ENCODE measurements at regions not wholly inside any gene's neighbourhood (a gene's known extent, or its start where the extent isn't known, plus 50 kb on each side); places are given as distances from the start of the nearest gene placed in this dataset.

DNA sequence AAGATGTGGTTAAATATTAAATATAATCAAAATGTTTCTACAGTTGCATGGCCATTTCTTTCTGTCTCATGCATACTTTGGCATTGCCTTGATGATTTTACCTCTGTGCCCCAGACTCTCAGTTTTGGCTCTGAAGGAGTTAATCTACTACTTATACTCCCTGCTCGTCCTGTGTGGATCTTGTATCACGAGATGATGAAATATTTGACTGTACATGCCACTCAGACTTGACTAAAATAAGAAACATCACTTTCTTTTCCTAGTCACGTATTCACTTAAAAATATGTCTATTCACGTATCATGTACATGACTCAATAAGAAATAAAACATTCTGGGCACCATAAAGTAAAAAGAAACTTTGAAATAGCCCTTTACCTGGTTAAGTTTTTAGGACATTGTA lies 397.7 kb downstream of the RFPL4B start:
- DNase-seq: no peak

DNA sequence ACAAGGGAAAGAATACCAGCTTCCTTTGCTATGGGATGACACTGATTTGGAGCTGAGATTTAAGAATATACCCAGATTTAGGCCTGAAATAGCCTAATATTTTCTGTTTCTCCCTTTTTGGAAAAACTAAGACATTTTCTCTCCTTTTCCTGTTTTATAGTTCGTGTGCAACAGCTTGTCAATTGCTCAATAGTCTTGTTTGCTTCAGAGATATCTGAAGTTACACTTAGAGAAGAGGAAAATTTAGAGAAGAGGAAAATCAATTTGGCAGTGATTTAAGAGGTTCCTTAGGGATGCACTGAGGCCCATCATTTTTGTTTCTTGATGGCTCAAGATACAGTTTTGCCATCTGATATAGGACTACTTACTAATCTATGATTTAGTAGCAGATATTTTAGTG lies 398.6 kb downstream of the RFPL4B start:
- DNase-seq: no peak

- DNase-seq: no peak
Measured at GRCh38 chr6:112749673-112750072, 402.5 kb downstream of the RFPL4B start.

- no peak for DNase-seq
Measured at GRCh38 chr6:112752305-112752704, 405.2 kb downstream of the RFPL4B start.

- DNase-seq: no peak
Measured at GRCh38 chr6:112752791-112753190, 405.7 kb downstream of the RFPL4B start.

DNA sequence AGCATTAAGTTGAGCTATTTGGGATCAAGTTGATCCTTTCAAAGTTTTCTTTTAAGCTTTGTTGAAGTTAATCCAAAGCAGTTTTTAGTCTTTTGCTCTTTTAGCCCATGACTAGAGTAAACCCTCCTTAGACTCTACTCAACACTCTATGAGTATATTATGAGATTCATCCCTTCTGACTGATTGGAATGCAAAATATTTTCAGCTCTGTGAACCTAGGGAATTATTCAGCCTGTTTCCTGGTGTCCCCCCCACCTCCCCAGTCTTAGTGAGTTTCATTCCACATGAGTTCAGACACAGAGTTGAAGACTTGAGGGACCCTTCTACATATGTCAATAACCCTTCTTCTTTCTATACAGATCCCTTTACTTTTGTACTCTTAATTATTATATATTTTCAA lies 413.7 kb downstream of the RFPL4B start:
- DNase-seq: peak; percentile 4

- DNase-seq: no peak
Measured at GRCh38 chr6:112761740-112762139, 414.6 kb downstream of the RFPL4B start.

DNA sequence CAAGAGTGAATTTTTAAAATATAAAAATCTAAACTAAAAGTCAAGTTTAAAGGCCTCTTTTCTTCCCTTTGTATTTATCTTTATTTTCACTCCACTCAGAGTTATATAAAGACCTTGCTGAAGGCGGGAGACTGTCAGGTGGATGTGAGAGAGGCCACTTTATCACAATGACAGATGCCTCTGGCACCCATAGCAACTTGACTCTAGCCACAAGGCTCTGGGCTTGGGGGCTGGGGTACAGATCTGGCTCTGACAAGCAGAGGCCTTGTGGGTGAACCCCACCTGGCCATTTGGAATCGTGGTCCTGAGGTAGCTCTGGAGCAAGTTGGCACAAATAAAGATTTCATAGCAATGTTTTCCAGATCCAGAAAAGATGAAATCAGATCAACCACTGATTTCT lies 417.2 kb downstream of the RFPL4B start:
- DNase-seq: no peak

GRCh38 chr6:112770308-112770707 lies 423.2 kb downstream of the RFPL4B start:
- no peak for DNase-seq

- no peak for DNase-seq
Measured at GRCh38 chr6:112773187-112773586, 426.1 kb downstream of the RFPL4B start.

GRCh38 chr6:112774319-112774718 lies 427.2 kb downstream of the RFPL4B start:
- DNase-seq: no peak

DNA sequence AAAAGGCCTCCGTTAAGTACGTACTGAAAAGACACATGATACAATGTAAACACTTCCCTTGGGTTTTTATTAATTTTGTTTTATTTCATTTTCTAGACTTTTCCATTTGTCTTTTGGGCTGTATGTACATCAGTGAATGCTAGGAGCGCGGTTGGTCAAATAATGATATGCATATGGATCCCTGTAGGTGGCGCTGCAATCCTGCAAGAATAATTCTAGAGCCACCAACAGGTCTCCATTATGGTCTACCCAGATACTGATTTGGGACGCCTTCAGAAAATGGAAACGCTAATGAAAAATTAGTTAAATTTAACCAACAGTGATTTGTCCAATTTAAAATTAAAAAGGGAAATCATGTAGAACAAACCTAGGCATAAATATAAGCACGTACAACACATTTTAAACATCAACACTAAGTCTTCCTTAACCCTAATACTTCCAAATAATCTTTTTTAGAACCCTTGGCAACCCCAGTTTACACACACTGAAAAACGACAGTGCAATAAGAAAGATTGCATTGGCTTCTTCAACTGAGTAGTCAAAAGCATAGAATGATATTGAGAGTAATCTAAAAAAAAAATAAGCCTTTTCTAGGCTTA lies 433.5 kb downstream of the RFPL4B start:
- peak; percentile 51 for DNase-seq

DNA sequence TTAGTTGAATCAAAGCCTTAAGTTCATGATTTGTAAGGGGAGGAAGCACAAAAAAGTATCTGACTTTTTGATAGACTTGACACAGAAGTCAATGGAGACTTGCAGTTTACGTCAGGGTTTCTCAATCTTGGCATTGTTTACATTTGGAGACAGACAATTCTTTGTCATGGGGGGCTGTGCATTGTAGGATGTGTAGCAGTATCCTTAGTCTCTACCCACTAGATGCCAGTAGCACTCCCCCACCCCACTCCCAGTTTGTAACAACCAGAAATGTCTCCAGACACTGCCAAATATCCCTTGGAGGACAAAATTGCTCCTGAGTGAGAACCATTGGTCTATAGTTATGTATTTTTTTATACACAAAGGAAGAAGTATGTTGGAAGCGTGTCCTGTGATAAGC lies 434.1 kb downstream of the RFPL4B start:
- DNase-seq: peak; percentile 16

GRCh38 chr6:112785408-112785807 lies 438.3 kb downstream of the RFPL4B start:
- DNase-seq: no peak

GRCh38 chr6:112786801-112787200 lies 439.7 kb downstream of the RFPL4B start:
- no peak for DNase-seq

DNA sequence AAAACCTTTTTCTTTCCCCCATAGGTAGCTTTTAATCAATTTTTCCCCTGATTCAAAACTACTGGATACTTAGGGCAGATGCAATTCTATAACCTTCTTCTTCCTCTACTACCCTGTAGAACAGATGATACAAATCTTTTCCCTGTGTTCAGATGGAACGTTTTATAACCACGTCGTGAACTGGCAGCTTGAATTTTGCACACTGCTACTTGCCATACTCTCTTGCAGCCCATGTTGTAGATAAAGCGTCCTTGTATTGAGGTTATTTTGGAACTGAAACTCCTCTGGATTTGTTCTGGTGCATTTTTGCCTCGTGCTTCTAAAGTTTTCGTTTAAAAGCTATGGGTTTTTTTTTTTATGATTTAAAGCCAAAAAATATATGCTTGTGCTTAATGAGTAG lies 440.2 kb downstream of the RFPL4B start:
- no peak for DNase-seq

DNA sequence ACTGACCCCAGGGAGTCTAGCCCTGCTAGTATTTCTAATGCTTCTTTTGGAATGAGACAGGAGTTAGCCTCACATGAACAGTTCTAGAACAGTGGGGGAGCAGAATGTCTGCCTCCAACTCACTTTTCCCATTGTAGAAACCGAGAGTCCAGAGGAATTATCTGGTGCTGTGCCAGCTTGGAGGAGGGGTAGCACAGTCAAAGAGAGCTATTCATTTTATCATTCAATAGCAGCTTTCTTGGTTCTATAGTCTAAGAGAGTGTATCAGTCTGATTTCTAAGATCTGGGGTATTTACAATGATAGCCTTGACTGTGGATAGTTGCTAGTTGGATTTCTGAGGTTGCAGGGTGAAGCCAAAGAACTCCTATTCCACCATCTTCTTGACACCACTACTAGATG lies 448.2 kb downstream of the RFPL4B start:
- DNase-seq: no peak

DNA sequence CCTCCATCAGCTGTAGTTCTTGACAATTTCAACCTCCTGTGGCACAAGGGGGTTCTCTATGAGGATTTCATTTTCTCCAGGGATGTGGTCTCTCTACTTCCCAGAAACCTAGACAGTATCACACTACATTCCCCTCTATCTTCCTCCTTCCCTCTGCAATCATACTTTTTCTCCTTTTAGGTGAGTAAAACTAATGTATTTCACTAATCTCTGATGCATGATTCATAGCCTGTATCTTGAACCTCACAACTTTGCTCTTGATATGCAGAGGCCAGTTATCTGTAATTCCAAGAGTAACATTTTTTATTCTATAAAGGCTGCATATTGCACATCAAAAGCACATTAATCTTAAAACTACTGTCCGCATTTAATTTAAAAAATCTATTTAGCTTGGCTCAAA lies 449.6 kb downstream of the RFPL4B start:
- DNase-seq: peak; percentile 75

DNA sequence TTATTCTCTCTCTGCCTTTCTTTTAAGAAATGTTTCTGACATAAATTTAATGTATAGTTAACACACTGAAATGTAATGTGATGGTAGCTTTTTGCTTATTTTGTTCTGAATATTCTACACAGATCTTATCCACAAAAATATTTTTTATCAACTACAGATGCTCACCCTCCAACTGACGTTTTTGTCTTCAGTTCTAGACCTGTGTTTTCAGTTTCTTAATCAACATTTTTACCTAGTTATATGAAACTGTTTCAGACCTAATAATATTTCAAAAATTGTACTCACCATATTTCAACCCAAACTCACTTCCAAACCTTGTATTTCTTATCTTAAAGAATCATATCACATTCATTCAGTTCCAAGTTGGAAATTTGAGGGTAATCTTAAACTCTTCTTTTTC lies 452.8 kb downstream of the RFPL4B start:
- no peak for DNase-seq

GRCh38 chr6:112800439-112800838 lies 453.3 kb downstream of the RFPL4B start:
- no peak for DNase-seq

- DNase-seq: no peak
Measured at GRCh38 chr6:112800916-112801315, 453.8 kb downstream of the RFPL4B start.

GRCh38 chr6:112801468-112802080 lies 454.4 kb downstream of the RFPL4B start:
- DNase-seq: no peak

DNA sequence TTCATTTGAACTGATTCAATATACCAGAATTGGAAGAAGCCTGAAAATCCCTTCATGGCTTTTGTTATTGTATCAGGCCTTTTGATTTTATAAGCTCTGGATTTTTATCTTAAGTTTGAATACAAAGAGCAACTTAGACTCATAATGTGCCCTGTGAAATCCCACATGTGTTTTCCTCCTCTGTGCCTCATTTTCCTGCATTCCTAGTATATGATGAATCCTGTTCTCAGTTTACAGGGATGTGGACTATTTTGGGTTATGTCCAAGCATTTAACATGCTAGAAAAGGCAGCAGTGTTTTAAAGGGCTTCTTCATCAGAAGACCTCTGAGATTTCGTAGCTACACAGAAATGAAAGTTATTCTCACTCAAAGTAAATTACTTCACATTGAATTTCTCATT lies 455.0 kb downstream of the RFPL4B start:
- DNase-seq: peak; percentile 71

GRCh38 chr6:112804638-112805330 lies 457.7 kb downstream of the RFPL4B start:
- no peak for DNase-seq
